GM19468 (cell line): ENCODE measurements at regions not wholly inside any gene's neighbourhood (a gene's known extent, or its start where the extent isn't known, plus 50 kb on each side); places are given as distances from the start of the nearest gene placed in this dataset.
"Not testable (repeated sequence)": the region's sequence is repeated elsewhere in the genome, so short reads cannot be mapped to it uniquely, and the experiment has no call there.

ENCODE experiments used
- ATAC-seq: cut with Tn5 transposase; IDR thresholded peaks from one replicate; pipeline ENCODE4 v1.9.1; 2021; ENCODE audit warnings: mild to moderate bottlenecking, moderate library complexity, moderate number of reproducible peaks; ENCODE audit not compliant: unreplicated experiment; ENCODE audit errors: extremely low read depth

GRCh38 chr16:58821886-58822285, 87.8 kb upstream of the GOT2 start:
- no peak for ATAC-seq

- no peak for ATAC-seq
Measured at GRCh38 chr16:58820411-58820810, 86.3 kb upstream of the GOT2 start.

GRCh38 chr16:58815181-58815888, 81.2 kb upstream of the GOT2 start:
- no peak for ATAC-seq

GRCh38 chr16:58814348-58814801, 80.3 kb upstream of the GOT2 start:
- ATAC-seq: no peak

- ATAC-seq: no peak
Measured at GRCh38 chr16:58809213-58809612, 75.1 kb upstream of the GOT2 start.

DNA sequence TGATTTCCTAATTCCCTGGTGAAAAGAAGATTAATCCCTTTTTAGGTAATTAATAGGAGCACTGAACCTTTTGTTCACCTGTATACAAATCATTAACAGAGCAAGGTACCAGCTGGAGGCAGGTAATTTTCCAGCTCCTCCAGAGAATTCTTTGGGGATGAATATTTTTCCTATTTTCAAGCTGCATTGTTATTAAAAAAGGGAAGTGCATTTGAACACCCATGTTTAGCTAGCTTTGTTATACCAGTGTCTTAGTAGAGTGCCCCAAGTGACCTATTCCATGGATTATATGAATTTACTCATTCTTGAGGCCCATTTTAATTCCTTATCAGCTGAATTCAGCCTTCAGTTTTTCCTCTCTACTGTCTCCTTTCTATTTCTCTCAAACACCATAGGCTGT, 73.2 kb upstream of the GOT2 start:
- no peak for ATAC-seq

DNA sequence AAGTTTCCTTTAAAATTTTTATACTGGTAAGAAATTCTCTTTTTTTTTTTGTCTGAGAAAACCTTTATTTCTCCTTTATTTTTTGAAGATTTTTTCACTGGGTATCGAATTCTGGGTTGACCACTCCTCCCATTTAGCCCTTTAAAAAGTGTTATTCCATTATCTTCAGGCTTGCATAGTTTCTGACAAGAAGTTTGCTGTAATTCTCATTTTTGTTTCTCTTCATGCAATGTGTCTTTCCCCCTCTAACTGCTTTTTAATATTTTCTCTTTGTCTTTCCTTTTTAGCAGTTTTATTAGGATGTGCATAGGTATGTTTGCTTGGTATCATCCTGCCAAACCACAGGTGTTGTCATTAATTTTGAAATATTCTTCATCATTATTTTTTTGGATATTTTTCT, 67.7 kb upstream of the GOT2 start:
- no peak for ATAC-seq

DNA sequence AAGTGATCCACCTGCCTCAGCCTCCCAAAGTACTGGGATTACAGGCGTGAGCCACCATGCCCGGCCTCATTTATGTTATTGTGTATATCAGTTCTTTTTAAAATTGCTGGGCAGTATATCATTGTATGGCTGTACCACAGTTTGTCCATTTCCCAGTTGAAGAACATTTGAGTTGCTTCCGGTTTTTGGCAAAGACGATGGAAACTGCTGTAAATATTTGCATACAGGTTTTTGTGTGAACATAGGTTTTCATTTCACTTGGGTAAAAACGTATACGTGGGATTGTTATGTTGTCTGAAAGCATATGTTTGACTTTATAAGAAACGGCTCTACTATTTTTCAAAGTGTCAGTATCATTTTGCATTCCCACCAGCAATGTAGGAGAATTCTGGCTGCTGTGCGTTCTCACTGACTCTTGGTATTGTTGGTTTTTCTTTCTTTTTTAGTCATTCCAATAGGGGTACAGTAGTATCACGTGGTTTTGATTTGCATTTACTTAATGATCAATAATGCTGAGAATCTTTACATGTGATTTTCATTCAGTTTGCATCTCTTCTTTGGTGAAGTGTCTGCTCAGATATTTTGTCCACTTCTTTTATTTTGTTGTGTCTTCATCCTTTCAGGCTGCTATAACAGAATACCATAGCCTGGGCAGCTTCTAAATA, 63.2 kb upstream of the GOT2 start:
- ATAC-seq: no peak

DNA sequence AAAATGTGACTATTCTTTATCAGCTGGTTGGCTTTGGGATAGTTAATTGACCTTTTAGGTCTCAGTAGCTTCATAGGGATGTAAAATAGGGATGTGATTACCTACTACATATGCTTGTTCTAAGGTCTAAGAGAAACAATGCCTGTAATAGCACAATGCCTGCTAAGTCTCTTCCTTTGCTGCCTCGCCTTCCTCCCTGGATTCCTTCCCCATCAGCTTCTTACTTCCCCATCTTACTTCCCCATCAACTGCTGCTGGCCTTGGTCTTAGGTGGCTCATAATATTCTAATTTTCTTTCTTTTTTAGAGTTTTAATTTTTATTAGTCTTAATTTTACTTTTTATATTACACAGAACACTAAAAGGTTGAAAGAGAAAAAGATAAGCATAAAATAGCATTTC, 59.2 kb upstream of the GOT2 start:
- ATAC-seq: no peak

GRCh38 chr16:58792188-58792587, 58.1 kb upstream of the GOT2 start:
- no peak for ATAC-seq

GRCh38 chr16:58790816-58791557, 56.9 kb upstream of the GOT2 start:
- ATAC-seq: not testable (repeated sequence)

DNA sequence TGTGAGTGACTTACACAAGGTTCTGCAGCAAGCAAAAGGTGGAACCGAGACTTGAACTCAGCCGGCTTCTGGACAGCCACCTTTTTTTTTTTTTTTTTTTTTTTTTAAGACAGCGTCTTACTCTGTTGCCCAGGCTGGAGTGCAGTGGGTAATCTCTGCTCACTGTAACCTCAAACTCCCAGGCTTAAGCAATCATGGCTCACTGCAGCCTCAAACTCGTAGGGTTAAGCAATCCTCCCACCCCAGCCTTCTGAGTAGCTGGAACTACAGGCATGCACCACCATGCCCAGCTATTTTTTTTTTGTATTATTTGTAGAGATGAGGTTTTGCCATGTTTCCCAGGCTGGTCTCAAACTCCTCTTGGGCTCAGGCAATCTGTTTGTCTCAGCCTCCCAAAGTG, 55.2 kb upstream of the GOT2 start:
- ATAC-seq: no peak
